ENCODE measurements at regions not wholly inside any gene's neighbourhood (a gene's known extent, or its start where the extent isn't known, plus 50 kb on each side); places are given as distances from the start of the nearest gene placed in this dataset.

- intact Hi-C loops (cut with micrococcal nuclease), result no loop called here
- H3K9me3 Mint-ChIP-seq (ENCODE audit: unreplicated experiment), result no peaks in the 10 kb centered on the region
- DNase-seq (ENCODE audit: unreplicated experiment), result no peak
- POLR2A ChIA-PET, result no interaction called here
- CTCF ChIA-PET, result no interaction called here
- peaks cover 7% of the 10 kb centered on the region for H3K4me1 Mint-ChIP-seq (ENCODE audit: insufficient read depth, unreplicated experiment)
- no peaks in the 10 kb centered on the region for H3K27me3 Mint-ChIP-seq (ENCODE audit: insufficient read depth, unreplicated experiment)
- no peak for TF ChIP-seq CTCF (IDR thresholded peaks at IDR 0.05; ENCODE audit: unreplicated experiment)
- no peak overlapping the region for H3K27ac Mint-ChIP-seq (ENCODE audit: low read depth, unreplicated experiment)
- H3K4me3 Mint-ChIP-seq (ENCODE audit: unreplicated experiment), result no peak overlapping the region
- no peaks in the 10 kb centered on the region for H3K36me3 Mint-ChIP-seq (ENCODE audit: insufficient read depth, unreplicated experiment)
- BruUV-seq (replicated peaks), result no TSS peak
Observed at GRCh38 chr5:117218789-117219188, 644.2 kb upstream of the SEMA6A start.

DNA sequence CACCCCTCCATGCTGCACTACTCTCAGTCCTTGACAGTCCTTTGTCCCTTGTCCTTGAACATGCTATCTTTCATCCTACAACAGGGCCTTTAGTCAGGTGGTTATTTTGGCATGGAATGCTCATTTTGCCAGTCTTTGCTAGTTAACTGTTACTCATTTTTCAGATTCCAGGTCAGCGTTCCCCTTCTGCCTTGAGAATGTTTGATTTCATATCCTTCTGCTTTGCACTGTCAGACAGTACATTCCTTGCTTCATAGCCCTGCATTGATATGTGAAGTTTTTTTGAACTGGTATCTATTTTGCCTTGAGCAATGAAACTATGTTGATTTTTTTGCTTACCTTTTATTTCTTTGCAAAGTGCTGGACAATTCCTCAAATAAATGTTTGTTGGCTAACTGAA is 638.2 kb upstream of the SEMA6A start:
- H3K4me3 Mint-ChIP-seq (ENCODE audit: unreplicated experiment), result no peak overlapping the region
- H3K9me3 Mint-ChIP-seq (ENCODE audit: unreplicated experiment), result no peaks in the 10 kb centered on the region
- H3K27ac Mint-ChIP-seq (ENCODE audit: low read depth, unreplicated experiment), result no peak overlapping the region
- no TSS peak for BruUV-seq (replicated peaks)
- H3K36me3 Mint-ChIP-seq (ENCODE audit: insufficient read depth, unreplicated experiment), result no peaks in the 10 kb centered on the region
- POLR2A ChIA-PET, result no interaction called here
- TF ChIP-seq CTCF (IDR thresholded peaks at IDR 0.05; ENCODE audit: unreplicated experiment), result no peak
- intact Hi-C loops (cut with micrococcal nuclease), result no loop called here
- no peaks in the 10 kb centered on the region for H3K27me3 Mint-ChIP-seq (ENCODE audit: insufficient read depth, unreplicated experiment)
- CTCF ChIA-PET, result no interaction called here
- DNase-seq (ENCODE audit: unreplicated experiment), result no peak
- H3K4me1 Mint-ChIP-seq (ENCODE audit: insufficient read depth, unreplicated experiment), result no peaks in the 10 kb centered on the region

DNA sequence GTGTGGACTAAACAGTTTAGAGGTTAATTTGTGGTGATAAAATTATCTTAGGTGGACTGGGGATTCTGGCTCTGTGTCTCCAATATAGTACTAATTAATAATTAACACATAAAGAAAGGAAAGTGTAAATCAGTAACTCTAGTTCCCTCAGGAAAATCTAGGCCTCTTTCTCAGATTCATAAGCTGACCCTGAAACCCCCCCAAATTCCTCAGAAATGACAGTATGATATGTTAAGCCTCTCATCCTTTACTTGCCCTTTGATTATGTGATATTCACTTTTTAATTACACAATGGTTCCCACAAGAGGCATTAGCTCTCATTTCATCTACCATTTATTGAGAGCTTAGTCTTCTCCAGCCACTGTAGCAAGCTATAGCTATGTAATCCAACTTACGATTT is 636.2 kb upstream of the SEMA6A start:
- H3K4me3 Mint-ChIP-seq (ENCODE audit: unreplicated experiment), result no peak overlapping the region
- intact Hi-C loops (cut with micrococcal nuclease), result no loop called here
- no TSS peak for BruUV-seq (replicated peaks)

DNA sequence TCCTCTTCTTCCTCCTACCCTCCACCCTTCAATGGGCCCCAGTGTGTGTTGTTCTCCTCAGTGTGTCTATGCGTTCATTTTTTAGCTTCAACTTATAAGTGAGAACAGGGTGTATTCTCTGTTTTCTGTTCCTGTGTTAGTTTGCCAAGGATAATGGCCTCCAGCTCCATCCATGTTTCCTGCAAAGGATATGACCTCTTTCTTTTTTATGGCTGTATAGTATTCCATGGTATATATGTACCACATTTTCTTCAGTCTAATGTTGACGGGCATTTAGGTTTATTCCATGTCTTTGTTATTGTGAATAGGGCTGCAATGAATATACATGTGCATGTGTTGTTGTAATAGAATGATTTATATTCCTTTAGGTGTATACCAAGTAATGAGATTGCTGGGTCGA is 634.9 kb upstream of the SEMA6A start:
- CTCF ChIA-PET, result interaction anchor here (0.6 kb wide), 1 partner anchor 375 kb away, joined by 4 read pairs; no protein-coding TSS in a partner anchor
- BruUV-seq (replicated peaks), result no TSS peak

More for the DNA sequence above, 636.2 kb upstream of the SEMA6A start:
- Mint-ChIP-seq H3K9me3 (ENCODE audit: unreplicated experiment) (no peaks in the 10 kb centered on the region), H3K27ac (ENCODE audit: low read depth, unreplicated experiment) (no peak overlapping the region), H3K4me1 (ENCODE audit: insufficient read depth, unreplicated experiment) (peaks cover 3% of the 10 kb centered on the region), H3K27me3 (ENCODE audit: insufficient read depth, unreplicated experiment) (no peaks in the 10 kb centered on the region), H3K36me3 (ENCODE audit: insufficient read depth, unreplicated experiment) (no peaks in the 10 kb centered on the region)
- DNase-seq (ENCODE audit: unreplicated experiment), result no peak
- ChIA-PET CTCF (no interaction called here), POLR2A (no interaction called here)
- TF ChIP-seq CTCF (IDR thresholded peaks at IDR 0.05; ENCODE audit: unreplicated experiment), result no peak

More for the DNA sequence above, 634.9 kb upstream of the SEMA6A start:
- Mint-ChIP-seq H3K27me3 (ENCODE audit: insufficient read depth, unreplicated experiment) (no peaks in the 10 kb centered on the region), H3K36me3 (ENCODE audit: insufficient read depth, unreplicated experiment) (no peaks in the 10 kb centered on the region), H3K4me1 (ENCODE audit: insufficient read depth, unreplicated experiment) (peaks cover 8% of the 10 kb centered on the region), H3K4me3 (ENCODE audit: unreplicated experiment) (no peak overlapping the region), H3K27ac (ENCODE audit: low read depth, unreplicated experiment) (no peak overlapping the region), H3K9me3 (ENCODE audit: unreplicated experiment) (no peaks in the 10 kb centered on the region)
- no peak for DNase-seq (ENCODE audit: unreplicated experiment)
- no peak for TF ChIP-seq CTCF (IDR thresholded peaks at IDR 0.05; ENCODE audit: unreplicated experiment)
- intact Hi-C loops (cut with micrococcal nuclease), result no loop called here
- POLR2A ChIA-PET, result no interaction called here
